Gastrocnemius medialis (tissue), 4 donors: ENCODE measurements at regions not wholly inside any gene's neighbourhood (a gene's known extent, or its start where the extent isn't known, plus 50 kb on each side); places are given as distances from the start of the nearest gene placed in this dataset.

Source experiments
- ATAC-seq, 2 donors: fragments of 150-250 bp; one replicate each; pipeline ENCODE4 v1.9.1; 2016
- DNase-seq, 2 donors: peaks; one replicate each; pipeline ENCODE4 v3.0.0-alpha.2; 2019
- H3K27ac ChIP-seq, 4 donors: fragments of 200-600 bp; sonication (generic); 1 replicate in 1 of 4; 2 replicates in 3 of 4; pipeline ENCODE4 v1.5.1; 2016 to 2018; ENCODE audit warnings: mild to moderate bottlenecking in 2 of 4, moderate library complexity in 1 of 4
- H3K27me3 ChIP-seq, 3 donors: fragments of 200-600 bp; sonication (generic) in 2 of 3; 1 replicate in 1 of 3; 2 replicates in 2 of 3; pipeline versions ENCODE4 v1.5.1 to v1.6.0; 2016 to 2019; ENCODE audit warnings: mild to moderate bottlenecking in 1 of 3, moderate library complexity in 1 of 3
- H3K36me3 ChIP-seq, 2 donors: fragments of 200-600 bp; sonication (generic) in 1 of 2; one replicate each; pipeline ENCODE4 v1.5.1; 2017 to 2018
- H3K4me1 ChIP-seq, 2 donors: fragments of 200-600 bp; sonication (generic) in 1 of 2; one replicate each; pipeline ENCODE4 v1.5.1; 2016 to 2017; ENCODE audit warnings: mild to moderate bottlenecking in 2 of 2
- H3K4me3 ChIP-seq, 4 donors: fragments of 200-600 bp; sonication (generic) in 3 of 4; 1 replicate in 1 of 4; 2 replicates in 3 of 4; pipeline ENCODE4 v1.5.1; 2016 to 2019; ENCODE audit warnings: mild to moderate bottlenecking in 2 of 4
- H3K9me3 ChIP-seq, 3 donors: fragments of 200-600 bp; sonication (generic) in 2 of 3; 1 replicate in 1 of 3; 2 replicates in 2 of 3; pipeline ENCODE4 v1.5.1; 2016 to 2019
- POLR2A ChIP-seq, 2 donors: fragments of 450-650 bp; IDR thresholded peaks; one replicate each; pipeline ENCODE4 v1.6.1; 2017; ENCODE audit warnings: antibody characterized with exemption in 2 of 2, mild to moderate bottlenecking in 2 of 2, moderate library complexity in 2 of 2
- in situ Hi-C, 4 donors: fragments of 200-750 bp; cut with MboI; loops; one replicate each; pipeline versions ENCODE4 v1.15.0 to v1.8.0; 2017; ENCODE audit warnings: low sequenced_read_pairs in 4 of 4
- intact Hi-C: fragments of 100-400 bp; cut with DNase I; formaldehyde crosslinking; loops from one replicate; pipeline ENCODE4 v1.15.1; 2023; ENCODE audit warnings: low total_unique reads
- TF ChIP-seq, protein P1 (sequence below), 5 experiments: fragments of 450-650 bp in 3 of 5; fragments of 200-600 bp in 2 of 5; sonication (generic) in 2 of 5; IDR thresholded peaks in 4 of 5; conservative IDR thresholded peaks in 1 of 5; 1 replicate in 4 of 5; 2 replicates in 1 of 5; pipeline ENCODE4 v1.5.1; 2016 to 2019; ENCODE audit warnings: antibody characterized with exemption in 5 of 5, mild to moderate bottlenecking in 3 of 5, moderate library complexity in 3 of 5

GRCh38 chr12:31215518-31216232 is 110.3 kb downstream of the SINHCAF start:
- Histone ChIP-seq H3K27ac (no peak overlapping the region), H3K4me3 (no peak overlapping the region), H3K4me1 (no peaks in the 10 kb centered on the region), H3K36me3 (no peaks in the 10 kb centered on the region), H3K9me3 (no peaks in the 10 kb centered on the region), H3K27me3 (no peaks in the 10 kb centered on the region)
- intact Hi-C loops (no loop called here), in situ Hi-C loops (loop anchor here in 1 of 4 donors (25.0 kb wide), 1 partner anchor 97 kb away; no protein-coding TSS in a partner anchor)
- no peak for ATAC-seq
- no peak for TF ChIP-seq POLR2A (IDR thresholded peaks at IDR 0.05)
- TF ChIP-seq, protein P1, sequence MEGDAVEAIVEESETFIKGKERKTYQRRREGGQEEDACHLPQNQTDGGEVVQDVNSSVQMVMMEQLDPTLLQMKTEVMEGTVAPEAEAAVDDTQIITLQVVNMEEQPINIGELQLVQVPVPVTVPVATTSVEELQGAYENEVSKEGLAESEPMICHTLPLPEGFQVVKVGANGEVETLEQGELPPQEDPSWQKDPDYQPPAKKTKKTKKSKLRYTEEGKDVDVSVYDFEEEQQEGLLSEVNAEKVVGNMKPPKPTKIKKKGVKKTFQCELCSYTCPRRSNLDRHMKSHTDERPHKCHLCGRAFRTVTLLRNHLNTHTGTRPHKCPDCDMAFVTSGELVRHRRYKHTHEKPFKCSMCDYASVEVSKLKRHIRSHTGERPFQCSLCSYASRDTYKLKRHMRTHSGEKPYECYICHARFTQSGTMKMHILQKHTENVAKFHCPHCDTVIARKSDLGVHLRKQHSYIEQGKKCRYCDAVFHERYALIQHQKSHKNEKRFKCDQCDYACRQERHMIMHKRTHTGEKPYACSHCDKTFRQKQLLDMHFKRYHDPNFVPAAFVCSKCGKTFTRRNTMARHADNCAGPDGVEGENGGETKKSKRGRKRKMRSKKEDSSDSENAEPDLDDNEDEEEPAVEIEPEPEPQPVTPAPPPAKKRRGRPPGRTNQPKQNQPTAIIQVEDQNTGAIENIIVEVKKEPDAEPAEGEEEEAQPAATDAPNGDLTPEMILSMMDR (IDR thresholded peaks at IDR 0.05 in 4 of 5, conservative IDR thresholded peaks at IDR 0.05 in 1 of 5) = no peak
- no peak for DNase-seq

DNA sequence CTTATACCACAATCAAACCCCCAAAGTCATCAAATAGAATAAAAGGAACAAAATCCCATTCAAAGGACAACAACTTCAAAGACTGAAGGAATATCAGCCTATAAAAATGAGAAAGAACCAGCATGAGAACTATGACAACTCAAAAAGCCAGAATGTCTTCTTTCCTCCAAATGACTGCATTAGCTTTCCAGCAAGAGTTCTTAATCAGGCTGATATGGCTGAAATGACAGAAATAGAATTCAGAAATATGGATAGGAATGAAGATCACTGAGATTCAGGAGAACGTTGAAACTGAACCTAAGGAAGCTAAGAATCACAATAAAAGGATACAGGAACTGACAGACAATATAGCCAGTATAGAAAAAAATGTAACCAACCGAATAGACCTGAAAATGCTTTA is 109.5 kb downstream of the SINHCAF start:
- in situ Hi-C loops = loop anchor here in 1 of 4 donors (25.0 kb wide), 1 partner anchor 96 kb away; no protein-coding TSS in a partner anchor

GRCh38 chr12:31217356-31218130 is 108.4 kb downstream of the SINHCAF start:
- intact Hi-C loops = no loop called here
- ATAC-seq = no peak

More for the DNA sequence above, 109.5 kb downstream of the SINHCAF start:
- Histone ChIP-seq H3K27me3 (no peaks in the 10 kb centered on the region), H3K4me1 (no peaks in the 10 kb centered on the region), H3K36me3 (no peaks in the 10 kb centered on the region), H3K27ac (no peak overlapping the region), H3K4me3 (no peak overlapping the region), H3K9me3 (no peaks in the 10 kb centered on the region)
- intact Hi-C loops = no loop called here
- DNase-seq (no peak), ATAC-seq (no peak)
- TF ChIP-seq POLR2A (IDR thresholded peaks at IDR 0.05) = no peak
- TF ChIP-seq, protein P1 (IDR thresholded peaks at IDR 0.05 in 4 of 5, conservative IDR thresholded peaks at IDR 0.05 in 1 of 5) = no peak

DNA sequence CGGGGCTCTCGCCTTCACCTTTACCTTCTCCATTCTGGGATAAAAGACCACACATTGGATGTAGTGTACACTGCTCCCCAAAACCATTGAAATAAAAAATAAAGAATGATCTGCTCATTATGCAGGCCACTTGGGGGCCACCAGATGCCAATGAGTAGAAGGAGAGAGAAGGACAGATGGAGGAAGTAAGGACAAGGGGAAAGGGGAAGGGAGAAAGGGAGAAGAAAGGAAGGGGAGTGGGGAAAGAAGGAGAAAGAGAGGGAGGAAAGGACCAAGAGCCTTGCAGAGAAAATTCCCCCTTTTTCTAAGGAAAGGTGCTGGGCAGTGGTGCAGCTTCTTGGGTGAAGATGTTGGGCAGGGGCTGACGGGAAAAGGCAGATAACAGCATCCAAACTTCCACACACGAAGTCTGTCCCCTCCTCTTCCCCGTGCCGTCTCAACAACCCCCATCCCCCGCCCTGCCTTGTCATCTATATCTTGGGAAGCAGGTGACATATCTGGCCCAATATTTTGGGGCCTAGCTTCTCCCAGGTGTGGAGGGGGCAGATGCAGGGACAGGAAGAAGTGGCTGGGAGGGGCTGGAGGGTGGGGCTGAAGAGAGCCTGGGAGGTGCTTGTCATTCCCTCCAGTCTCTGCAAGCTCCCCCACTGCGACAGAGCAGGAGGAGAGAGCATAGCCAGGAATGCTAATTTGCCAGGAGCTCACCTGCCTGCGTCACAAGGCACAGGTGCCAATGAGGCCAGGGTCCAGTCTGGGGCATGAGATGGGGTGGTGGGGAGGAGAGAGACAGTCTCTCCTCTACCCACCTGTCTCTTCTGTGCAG is 107.5 kb downstream of the SINHCAF start:
- in situ Hi-C loops = loop anchor here in 1 of 4 donors (25.0 kb wide), 1 partner anchor 94 kb away; no protein-coding TSS in a partner anchor

More at GRCh38 chr12:31217356-31218130, 108.4 kb downstream of the SINHCAF start:
- no peak for TF ChIP-seq POLR2A (IDR thresholded peaks at IDR 0.05)
- TF ChIP-seq, protein P1 (IDR thresholded peaks at IDR 0.05 in 4 of 5, conservative IDR thresholded peaks at IDR 0.05 in 1 of 5) = no peak
- Histone ChIP-seq H3K36me3 (no peaks in the 10 kb centered on the region), H3K27ac (no peak overlapping the region), H3K4me1 (no peaks in the 10 kb centered on the region), H3K27me3 (no peaks in the 10 kb centered on the region), H3K9me3 (no peaks in the 10 kb centered on the region), H3K4me3 (no peak overlapping the region)
- in situ Hi-C loops = loop anchor here in 1 of 4 donors (25.0 kb wide), 1 partner anchor 95 kb away; no protein-coding TSS in a partner anchor
- DNase-seq = no peak

More for the DNA sequence above, 107.5 kb downstream of the SINHCAF start:
- Histone ChIP-seq H3K36me3 (no peaks in the 10 kb centered on the region), H3K27ac (no peak overlapping the region), H3K4me1 (no peaks in the 10 kb centered on the region), H3K27me3 (no peaks in the 10 kb centered on the region), H3K4me3 (no peak overlapping the region), H3K9me3 (no peaks in the 10 kb centered on the region)
- TF ChIP-seq, protein P1 (IDR thresholded peaks at IDR 0.05 in 4 of 5, conservative IDR thresholded peaks at IDR 0.05 in 1 of 5) = no peak
- no peak for TF ChIP-seq POLR2A (IDR thresholded peaks at IDR 0.05)
- intact Hi-C loops = no loop called here
- DNase-seq (no peak), ATAC-seq (no peak)
